ENCODE measurements at regions not wholly inside any gene's neighbourhood (a gene's known extent, or its start where the extent isn't known, plus 50 kb on each side); places are given as distances from the start of the nearest gene placed in this dataset.

GRCh38 chr15:57873564-57874209, 167.2 kb downstream of the POLR2M start:
- Mint-ChIP-seq H3K9me3 (peaks cover 4% of the 10 kb centered on the region in 2 donors), H3K4me3 (no peak overlapping the region), H3K36me3 (peaks cover 10% of the 10 kb centered on the region), H3K4me1 (peaks cover 3 to 4% of the 10 kb centered on the region in 2 donors), H3K27me3 (ENCODE audit: low read depth in 2 of 2) (peaks cover 43 to 93% of the 10 kb centered on the region in 2 donors), H3K27ac (no peak overlapping the region)
- Histone ChIP-seq H3K27ac (ENCODE audit: low read length) (no peak overlapping the region), H3K9me3 (ENCODE audit: control insufficient read depth, insufficient read depth, low read length) (peaks cover 9% of the 10 kb centered on the region), H3K4me1 (ENCODE audit: control insufficient read depth, insufficient read depth, low read length) (no peaks in the 10 kb centered on the region), H3K4me3 (ENCODE audit: low read length) (no peak overlapping the region), H3K27me3 (ENCODE audit: control insufficient read depth, insufficient read depth, low read length) (peaks cover 27% of the 10 kb centered on the region), H3K36me3 (ENCODE audit: control insufficient read depth, insufficient read depth, low read length) (no peaks in the 10 kb centered on the region)
- DNase-seq (no peak), ATAC-seq (no peak)
- intact Hi-C loops (cut with micrococcal nuclease): no loop called here
- no peak for TF ChIP-seq CTCF (IDR thresholded peaks at IDR 0.05)
- 83% methylated on average over 1 of the region's 2 CpGs for WGBS (ENCODE audit: insufficient coverage)

- no peak overlapping the region for H3K4me3 ChIP-seq (ENCODE audit: low read length)
- intact Hi-C loops (cut with micrococcal nuclease): no loop called here
These were observed 168.8 kb downstream of the POLR2M start for GRCh38 chr15:57875347-57875746.

GRCh38 chr15:57878573-57878972, 172.1 kb downstream of the POLR2M start:
- H3K27ac Mint-ChIP-seq: no peak overlapping the region
- Histone ChIP-seq H3K4me3 (ENCODE audit: low read length) (no peak overlapping the region), H3K36me3 (ENCODE audit: control insufficient read depth, insufficient read depth, low read length) (no peaks in the 10 kb centered on the region), H3K4me1 (ENCODE audit: control insufficient read depth, insufficient read depth, low read length) (no peaks in the 10 kb centered on the region), H3K9me3 (ENCODE audit: control insufficient read depth, insufficient read depth, low read length) (peaks cover 9% of the 10 kb centered on the region), H3K27ac (ENCODE audit: low read length) (no peak overlapping the region), H3K27me3 (ENCODE audit: control insufficient read depth, insufficient read depth, low read length) (peaks cover 11% of the 10 kb centered on the region)
- H3K4me3 Mint-ChIP-seq: no peak overlapping the region
- no peak for TF ChIP-seq CTCF (IDR thresholded peaks at IDR 0.05)
- DNase-seq (no peak), ATAC-seq (no peak)
- intact Hi-C loops (cut with micrococcal nuclease): no loop called here
- H3K4me1 Mint-ChIP-seq: no peaks in the 10 kb centered on the region
- 14% methylated on average over 1 of the region's 2 CpGs for WGBS (ENCODE audit: insufficient coverage)
- H3K27me3 Mint-ChIP-seq (ENCODE audit: low read depth in 2 of 2): peaks cover 27 to 46% of the 10 kb centered on the region in 2 donors
- peaks cover 4% of the 10 kb centered on the region in 2 donors for H3K9me3 Mint-ChIP-seq
- peaks cover 10% of the 10 kb centered on the region for H3K36me3 Mint-ChIP-seq

More at GRCh38 chr15:57875347-57875746, 168.8 kb downstream of the POLR2M start:
- Histone ChIP-seq H3K9me3 (ENCODE audit: control insufficient read depth, insufficient read depth, low read length) (peaks cover 9% of the 10 kb centered on the region), H3K27ac (ENCODE audit: low read length) (no peak overlapping the region), H3K36me3 (ENCODE audit: control insufficient read depth, insufficient read depth, low read length) (no peaks in the 10 kb centered on the region), H3K27me3 (ENCODE audit: control insufficient read depth, insufficient read depth, low read length) (peaks cover 24% of the 10 kb centered on the region), H3K4me1 (ENCODE audit: control insufficient read depth, insufficient read depth, low read length) (no peaks in the 10 kb centered on the region)
- Mint-ChIP-seq H3K9me3 (peaks cover 4% of the 10 kb centered on the region in 2 donors), H3K4me1 (no peaks in the 10 kb centered on the region), H3K27ac (no peak overlapping the region), H3K36me3 (peaks cover 10% of the 10 kb centered on the region), H3K27me3 (ENCODE audit: low read depth in 2 of 2) (peaks cover 36 to 77% of the 10 kb centered on the region in 2 donors), H3K4me3 (no peak overlapping the region)
- no peak for TF ChIP-seq CTCF (IDR thresholded peaks at IDR 0.05)
- ATAC-seq (no peak), DNase-seq (no peak)

GRCh38 chr15:57881361-57881760, 174.8 kb downstream of the POLR2M start:
- Histone ChIP-seq H3K4me1 (ENCODE audit: control insufficient read depth, insufficient read depth, low read length) (no peaks in the 10 kb centered on the region), H3K9me3 (ENCODE audit: control insufficient read depth, insufficient read depth, low read length) (no peaks in the 10 kb centered on the region), H3K27me3 (ENCODE audit: control insufficient read depth, insufficient read depth, low read length) (no peaks in the 10 kb centered on the region), H3K4me3 (ENCODE audit: low read length) (no peak overlapping the region), H3K27ac (ENCODE audit: low read length) (no peak overlapping the region), H3K36me3 (ENCODE audit: control insufficient read depth, insufficient read depth, low read length) (no peaks in the 10 kb centered on the region)
- H3K9me3 Mint-ChIP-seq: no peaks in the 10 kb centered on the region
- intact Hi-C loops (cut with micrococcal nuclease): no loop called here
- H3K4me1 Mint-ChIP-seq: no peaks in the 10 kb centered on the region
- WGBS (ENCODE audit: insufficient coverage): 93% methylated on average over 3 of the region's 3 CpGs
- H3K4me3 Mint-ChIP-seq: no peak overlapping the region
- peaks cover 30 to 46% of the 10 kb centered on the region in 2 donors for H3K27me3 Mint-ChIP-seq (ENCODE audit: low read depth in 2 of 2)
- DNase-seq (no peak), ATAC-seq (no peak)
- no peaks in the 10 kb centered on the region for H3K36me3 Mint-ChIP-seq
- H3K27ac Mint-ChIP-seq: no peak overlapping the region
- TF ChIP-seq CTCF (IDR thresholded peaks at IDR 0.05): no peak
